Stimulated activated CD4-positive, alpha-beta T cell treated with anti-CD3 and anti-CD28 coated beads, Interleukin-4, amount 100 ng/mL, for 48 hours (primary cell): ENCODE measurements at regions not wholly inside any gene's neighbourhood (a gene's known extent, or its start where the extent isn't known, plus 50 kb on each side); places are given as distances from the start of the nearest gene placed in this dataset.
"Not testable (repeated sequence)": the region's sequence is repeated elsewhere in the genome, so short reads cannot be mapped to it uniquely, and the experiment has no call there.

Source experiments
- DNase-seq, 2 donors: peaks; one replicate each; pipeline ENCODE4 v3.0.0-alpha.2; 2020; ENCODE audit warnings: low read depth in 2 of 2

DNA sequence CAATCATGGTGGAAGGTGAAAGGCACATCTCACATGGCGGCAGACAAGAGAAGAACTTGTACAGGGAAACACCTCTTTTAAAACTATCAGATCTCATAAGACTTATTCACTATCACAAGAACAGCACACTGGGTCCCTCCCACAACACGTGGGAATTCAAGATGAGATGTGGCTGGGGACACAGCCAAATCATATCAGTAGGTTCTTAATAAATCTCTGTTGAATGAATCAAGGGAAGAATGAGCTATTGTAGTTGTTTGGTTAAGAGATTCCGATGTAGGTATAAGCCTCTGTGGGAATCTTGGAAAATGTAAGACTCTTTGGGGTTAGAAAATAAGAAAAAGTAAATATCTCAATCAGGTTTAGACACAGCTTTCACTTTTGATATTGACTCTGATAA lies 400.2 kb downstream of the KCNRG start:
- DNase-seq = no peak

DNA sequence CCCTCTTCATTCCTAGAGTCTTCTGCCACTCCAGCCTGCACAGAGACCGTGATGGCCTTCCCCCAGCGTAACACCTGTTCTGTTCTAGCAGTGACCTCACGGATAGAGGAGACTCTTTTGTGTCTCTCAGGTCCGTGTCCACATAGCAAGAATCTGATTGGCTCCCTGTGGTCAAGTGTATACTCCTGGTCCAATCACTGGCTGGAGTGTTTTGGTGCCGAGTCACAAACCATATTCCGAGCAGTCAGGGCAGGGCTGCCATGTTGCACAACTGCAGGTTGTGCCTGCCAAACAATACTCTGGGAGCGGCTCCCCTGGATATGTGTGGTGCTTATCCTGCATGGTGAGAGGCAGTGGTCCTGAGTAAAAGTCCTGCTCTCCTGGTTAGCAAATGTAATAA lies 402.4 kb downstream of the KCNRG start:
- DNase-seq = no peak

DNA sequence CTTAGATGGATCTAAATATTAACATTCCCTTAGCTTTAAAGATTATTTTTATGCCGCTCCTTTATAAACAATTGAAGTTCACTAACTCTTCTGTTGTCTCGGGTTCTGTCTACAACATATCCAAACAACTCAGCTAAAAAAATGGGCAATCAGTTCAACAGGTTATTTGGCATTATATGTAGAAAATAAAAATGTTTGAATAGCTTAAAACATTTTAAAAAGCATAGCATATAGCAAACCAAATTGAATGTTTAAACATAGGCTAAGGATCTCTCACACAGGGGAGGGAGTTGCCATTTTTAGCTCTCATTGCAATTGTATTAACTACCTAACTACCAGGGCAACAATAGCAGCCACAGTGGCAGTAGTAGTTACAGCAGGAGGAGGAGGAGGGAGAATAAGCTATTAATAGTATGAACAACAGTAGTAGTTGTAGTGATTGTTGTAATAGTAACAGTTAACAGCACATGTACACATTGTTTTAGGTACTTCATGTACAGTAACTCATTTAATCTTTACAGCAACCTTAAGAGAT lies 404.2 kb downstream of the KCNRG start:
- no peak for DNase-seq

DNA sequence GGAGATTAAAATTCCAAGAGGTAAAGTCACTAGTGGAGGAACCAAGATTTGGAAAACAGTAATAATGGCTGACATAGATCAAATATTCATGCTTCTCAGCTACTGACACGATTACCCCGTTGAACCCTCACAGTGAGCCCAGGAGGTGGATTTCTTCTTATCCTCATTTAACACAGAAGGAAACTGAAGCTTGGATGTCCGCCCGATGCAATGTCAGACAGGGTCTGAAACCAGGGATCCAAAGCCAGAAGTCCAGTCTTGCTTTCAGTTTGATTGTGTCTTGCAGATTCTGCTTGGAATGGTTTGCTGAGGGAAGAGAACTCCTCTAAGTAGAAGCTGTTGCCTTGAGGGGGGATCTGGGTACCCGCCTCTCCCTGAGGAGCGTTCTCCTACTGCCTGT lies 404.7 kb downstream of the KCNRG start:
- no peak for DNase-seq

DNA sequence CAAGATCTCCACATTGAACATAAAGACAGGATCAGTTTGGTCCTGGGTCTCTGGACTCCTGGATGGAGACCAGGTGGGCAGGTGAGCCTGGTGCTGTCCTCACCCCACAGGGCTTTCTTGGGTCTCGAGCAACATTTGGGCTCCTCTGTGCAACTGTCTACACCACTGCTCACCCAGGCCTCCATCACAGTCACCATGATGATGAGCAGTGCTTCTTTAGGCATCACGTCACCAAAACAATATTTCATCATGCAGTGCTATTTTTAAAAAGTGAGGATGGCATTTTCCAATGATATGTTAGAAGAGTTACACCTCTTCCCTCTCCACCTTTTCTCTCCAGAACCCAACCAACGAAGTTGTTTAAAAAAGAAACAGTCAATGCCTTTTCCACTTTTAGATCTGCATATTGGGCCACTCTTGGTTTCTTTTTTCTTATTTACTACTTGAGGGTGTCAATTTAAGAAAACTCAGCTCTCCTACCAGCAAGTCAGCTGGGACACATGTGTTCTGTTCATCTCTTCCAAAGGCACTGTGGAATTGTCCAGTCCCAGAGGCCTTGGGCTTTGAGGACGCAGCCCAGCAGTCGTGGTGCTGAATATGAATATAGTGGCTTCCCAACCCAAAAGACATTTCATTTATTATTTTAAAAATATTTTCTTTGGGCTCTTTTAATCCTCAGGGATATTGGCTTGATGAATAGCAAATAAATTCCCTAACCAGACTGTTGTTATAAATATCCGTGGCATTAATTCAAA lies 405.7 kb downstream of the KCNRG start:
- DNase-seq = no peak

DNA sequence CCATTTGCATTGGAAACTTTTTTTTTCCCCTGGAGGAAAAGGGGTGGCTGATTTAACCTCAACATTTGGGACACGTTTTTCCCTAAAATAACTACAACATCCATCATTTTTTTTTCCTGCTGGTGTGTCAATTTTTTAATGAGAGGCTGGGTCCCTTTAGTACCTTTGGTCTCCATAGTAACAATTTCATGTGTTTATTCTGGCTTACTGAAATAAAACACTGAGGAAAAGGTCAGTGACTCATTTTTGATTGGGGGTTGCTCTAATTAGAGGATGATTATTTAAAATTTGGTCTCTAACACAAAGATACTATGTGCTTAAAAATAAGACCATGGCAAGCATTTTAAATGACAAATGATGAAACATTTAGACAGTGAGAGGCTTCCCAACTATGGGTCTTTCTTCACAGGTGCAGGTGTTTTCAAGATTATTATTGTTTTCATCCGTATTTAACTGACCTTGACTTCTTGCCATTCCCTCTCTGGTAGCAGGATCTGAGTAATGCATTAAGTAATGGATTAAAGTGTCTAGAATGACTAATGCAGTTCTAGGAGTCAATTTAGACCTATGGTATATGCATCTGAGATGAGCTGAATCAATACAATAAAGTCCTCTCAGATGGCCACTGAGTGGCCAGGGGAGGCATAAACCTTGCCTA lies 406.4 kb downstream of the KCNRG start:
- DNase-seq = no peak

DNA sequence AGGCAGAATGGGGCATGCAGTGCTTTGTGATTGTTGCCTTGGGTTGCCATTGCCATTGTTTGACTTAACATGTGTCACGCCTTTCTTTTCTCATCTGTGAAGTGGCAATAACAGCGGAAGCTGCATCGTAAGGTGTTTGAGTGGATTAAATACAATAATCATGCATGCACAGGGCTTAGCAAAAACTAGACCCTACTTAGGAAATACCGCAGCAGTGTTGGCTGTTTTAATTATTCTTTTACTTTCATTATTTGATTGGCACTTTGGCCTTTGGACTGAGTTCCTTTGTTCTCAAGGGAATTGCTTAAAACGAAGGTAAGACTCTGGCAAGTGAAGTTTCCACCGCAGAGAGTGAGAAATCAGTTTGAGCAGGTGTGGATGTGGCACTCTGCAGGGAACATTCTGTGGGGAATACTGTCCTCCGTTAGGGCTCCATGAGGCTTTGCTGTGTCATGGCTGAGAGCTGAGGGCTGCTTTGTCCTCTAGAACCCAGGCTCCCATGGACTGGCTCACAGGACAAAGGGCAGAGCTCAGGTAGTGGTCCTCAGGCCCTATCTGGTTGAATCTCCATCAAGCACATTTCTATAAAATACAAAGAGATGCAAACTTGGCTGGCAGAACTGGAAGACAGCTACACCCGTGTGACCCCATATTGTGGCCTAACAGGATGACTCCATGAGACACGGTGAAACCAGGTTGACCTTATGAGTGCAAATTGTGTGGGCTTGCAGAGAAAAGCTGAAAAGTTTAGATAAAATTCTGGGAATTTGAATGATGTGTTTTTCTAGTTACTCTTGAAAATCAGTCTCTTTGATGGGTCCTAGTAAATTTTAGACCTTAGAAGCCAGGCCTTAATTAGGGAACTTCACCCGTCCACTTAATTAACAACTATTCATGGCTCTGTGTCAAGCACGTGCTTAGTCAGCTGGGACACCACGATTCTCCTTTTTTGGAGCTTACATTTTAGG lies 407.2 kb downstream of the KCNRG start:
- no peak for DNase-seq

DNA sequence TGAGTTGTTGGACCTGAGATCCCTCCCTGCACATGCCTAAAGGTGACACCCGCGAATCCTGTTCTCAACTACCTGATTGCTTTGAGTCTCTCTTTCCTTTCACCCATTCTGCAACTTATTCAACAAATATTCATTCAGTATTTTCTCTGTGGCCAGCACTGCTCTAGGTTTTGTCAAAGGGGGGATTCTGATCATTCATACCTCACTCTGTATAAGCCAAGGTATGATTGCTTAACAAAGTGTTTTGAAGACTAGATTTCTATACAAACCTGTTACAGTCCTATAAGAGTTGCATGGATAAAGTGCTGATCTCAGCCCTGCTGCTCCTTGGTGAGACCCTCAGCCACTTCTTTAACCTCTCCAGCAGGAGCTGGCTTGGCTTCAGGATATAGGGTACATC lies 409.7 kb downstream of the KCNRG start:
- no peak for DNase-seq

DNA sequence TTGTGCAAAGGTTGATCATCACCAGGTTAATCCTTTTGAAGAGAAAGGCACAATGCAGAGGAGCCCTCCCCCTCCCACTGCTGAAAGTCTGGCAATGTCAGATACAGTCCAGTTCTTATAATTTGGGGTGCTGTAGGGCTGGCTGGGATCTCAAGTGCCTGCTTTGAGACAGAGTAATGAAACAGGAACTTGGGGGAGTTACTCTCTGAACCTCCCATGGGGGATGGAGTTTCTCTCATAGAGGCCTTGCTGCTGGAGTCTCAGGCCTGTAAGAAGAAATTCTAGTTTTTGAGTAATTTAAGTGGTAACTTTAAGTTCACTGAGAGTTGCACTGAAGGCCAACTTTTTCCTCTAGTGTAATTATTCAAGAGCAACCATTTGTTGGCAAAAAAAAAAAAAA lies 410.5 kb downstream of the KCNRG start:
- DNase-seq = no peak

DNA sequence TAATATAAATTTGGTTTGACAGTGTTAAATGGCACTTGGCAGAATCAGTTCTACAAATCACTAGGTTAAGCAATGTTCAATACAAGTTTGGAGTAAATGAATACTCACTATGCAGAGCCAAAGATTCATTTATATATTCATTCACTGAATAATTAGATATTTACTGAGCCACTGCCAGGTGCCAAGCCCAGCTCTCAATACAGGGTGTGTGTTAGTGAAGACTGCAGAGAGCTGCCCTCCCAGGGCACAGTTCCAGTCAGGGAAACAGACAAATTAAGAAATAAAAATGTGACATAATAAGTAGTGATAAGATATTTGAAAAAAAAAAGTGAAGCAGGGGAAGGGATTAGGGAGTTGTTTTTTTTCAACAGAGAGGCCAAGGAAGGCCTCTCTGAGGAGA lies 411.7 kb downstream of the KCNRG start:
- no peak for DNase-seq

DNA sequence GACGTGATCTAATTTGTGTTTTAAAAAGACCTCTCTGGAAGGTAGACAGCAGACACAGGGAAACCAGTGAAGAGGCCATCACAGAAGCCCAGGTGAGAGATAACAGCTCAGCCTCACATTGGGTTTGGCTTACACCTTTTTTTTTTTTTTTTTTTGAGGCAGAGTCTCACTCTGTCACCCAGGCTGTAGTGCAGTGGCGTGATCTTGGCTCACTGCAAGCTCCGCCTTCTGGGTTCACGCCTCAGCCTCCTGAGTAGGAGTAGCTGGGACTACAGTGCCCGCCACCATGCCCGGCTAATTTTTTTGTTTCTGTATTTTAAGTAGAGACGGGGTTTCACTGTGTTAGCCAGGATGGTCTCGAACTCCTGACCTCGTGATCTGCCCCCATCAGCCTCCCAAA lies 412.3 kb downstream of the KCNRG start:
- DNase-seq = not testable (repeated sequence)

DNA sequence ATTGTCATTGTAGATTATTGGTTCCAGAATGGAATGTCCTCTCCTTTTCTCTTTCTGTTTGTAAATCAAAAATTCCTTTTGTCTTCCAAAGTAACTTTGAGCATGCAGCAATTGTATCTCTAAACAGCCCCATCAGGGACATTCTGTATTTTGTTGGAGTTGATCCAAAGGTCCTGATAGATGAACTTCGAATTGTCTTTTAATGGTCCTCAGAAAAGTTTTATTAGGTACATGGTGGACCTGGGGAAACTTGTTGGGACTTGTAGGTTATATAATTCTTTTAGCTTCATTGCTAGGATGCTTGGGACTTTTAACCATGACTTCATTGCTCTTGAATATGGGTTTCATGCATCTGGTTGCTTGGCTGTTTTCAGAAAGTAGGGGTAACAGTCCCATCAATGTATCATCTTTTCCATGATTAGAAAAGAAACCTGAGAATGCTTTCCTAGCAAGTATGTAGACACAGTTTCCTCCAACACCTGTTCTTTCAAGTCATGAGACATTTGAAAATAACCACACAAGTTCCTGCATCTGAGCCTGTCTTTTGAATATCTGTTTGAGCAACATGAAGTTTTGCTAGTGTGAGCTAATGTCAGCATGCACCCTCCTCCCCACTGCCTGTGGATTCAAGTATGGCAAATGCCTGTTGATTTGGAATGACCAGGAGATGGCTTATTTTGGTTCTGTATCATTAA lies 413.1 kb downstream of the KCNRG start:
- DNase-seq = no peak

DNA sequence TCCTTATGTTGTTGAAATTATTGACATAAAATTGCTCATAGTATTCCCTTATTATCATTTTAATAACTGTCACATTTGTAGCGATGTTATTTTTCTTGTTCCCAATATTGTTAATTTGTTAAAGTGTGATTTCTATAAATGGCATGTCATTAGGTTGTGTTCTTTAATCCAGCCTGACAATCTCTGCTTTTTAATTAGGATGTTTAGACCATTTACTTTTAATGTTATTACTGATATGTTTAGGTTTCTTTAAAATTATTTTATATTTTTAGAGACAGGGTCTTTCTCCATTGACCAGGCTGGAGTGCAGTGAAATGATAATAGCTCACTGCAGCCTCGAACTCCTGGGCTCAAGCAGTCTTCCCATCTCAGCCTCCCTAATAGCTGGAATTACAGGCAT lies 408.5 kb downstream of the DLEU7 start:
- DNase-seq = no peak

DNA sequence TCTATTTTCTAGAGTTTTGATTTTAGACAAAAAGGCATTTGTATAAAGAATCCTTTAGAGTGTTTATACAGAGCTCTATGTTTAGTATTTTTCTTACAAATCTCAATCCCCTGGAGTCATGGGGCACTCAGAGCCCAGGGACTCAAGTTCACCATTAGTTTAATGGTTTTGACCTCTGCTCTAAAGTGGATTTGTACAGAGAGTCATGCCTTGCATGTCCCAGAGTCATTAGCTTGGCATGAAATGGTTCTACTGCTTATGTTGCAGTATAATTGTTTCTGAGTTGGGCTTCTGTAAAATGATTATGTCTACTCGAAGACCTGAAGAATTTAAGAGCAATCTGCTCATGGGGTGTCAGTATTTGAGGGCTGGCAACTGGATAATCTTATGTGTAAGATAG lies 406.2 kb downstream of the DLEU7 start:
- DNase-seq = no peak

DNA sequence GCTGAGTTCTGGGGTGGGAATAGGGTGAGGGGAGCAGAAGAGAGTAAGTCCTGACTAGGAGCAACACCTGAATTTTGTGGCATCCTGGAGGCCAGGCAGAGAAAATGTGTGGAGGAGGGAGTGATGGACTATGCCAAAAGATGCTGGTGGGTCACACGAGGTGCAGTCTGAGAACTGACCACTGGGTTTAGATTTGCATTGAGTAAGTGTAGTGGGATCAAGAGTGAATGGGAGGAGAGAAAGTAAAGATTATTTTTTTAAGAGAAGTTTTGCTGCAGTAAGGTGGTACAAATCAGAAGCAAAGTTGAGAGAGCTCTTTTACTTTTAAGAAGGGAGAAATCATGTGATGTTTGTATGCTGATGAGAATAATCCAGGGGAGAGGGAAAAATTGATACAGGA lies 405.1 kb downstream of the DLEU7 start:
- no peak for DNase-seq

DNA sequence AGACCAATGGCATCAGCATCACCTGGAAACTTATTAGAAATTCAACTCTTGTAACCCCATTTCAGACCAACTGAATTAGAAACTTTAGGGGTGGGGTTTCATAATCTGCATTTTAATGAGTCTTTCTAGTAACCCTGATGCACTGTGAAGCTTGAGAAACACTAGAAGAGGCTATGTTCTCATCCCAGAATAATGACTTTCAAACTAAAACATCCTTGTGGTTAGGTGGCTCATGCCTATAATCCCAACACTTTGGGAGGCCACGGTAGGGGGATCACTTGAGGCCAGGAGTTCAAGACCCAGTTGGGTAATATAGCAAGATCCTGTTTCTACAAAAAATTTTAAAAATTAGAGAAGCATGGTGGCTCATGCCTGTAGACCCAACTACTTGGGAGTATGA lies 402.4 kb downstream of the DLEU7 start:
- DNase-seq = no peak

DNA sequence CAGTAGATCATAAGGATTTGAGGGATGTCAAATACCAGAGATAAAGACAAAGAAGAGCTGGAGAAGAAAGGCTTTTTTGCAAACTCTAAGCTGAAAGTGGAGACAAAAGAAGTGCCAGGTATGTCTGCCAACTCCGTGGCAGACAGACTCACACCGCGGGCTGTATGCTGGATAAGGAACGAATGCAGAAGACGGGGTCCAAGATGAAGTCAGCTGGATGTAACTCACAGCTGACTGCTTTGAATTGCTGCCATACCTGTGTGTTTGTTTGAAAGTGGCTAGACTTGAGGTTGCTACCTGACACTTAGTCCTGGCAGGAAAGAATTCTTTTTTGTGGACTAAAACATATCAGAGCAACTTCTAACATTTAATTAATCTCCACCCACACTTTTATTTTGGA lies 398.8 kb downstream of the DLEU7 start:
- DNase-seq = no peak

DNA sequence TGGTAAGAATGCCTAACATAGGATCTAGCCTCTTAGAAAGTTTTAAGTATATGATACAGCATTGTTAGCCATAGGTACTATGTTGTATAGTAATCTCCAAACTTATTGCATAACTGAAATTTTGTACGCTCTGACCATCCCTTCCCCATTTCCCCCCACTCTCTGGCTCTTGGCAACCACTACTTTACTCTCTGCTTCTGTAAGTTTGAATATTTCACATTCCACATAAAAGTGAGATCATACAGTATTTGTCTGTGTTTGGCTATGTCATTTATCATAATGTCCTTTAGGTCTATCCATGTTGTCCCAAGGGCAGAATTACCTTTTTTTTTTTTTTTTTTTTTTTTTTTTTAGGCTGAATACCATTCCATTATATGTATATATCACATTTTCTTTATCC lies 396.9 kb downstream of the DLEU7 start:
- no peak for DNase-seq

DNA sequence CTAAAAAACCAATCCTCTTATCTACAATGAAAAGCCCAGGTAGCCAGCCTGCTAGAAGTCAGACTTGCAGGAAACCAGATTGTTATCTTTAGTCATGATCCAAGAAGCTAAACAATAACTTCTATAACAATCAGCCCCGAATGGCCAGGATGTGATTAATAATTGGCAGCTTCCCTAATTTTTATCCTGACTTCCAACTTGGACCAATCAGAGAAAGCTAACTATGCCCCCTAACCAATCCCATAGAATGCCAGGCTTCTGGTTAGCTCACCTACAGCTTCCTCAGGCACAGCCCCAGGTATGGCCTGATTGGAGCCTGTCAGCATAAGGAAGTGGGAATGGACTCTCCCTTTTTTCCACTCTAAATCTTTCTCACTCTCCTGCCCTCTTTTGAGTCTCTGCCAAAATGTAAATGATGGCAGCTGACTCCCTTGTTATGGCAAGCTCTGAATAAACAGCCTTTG lies 394.9 kb downstream of the DLEU7 start:
- DNase-seq = no peak

DNA sequence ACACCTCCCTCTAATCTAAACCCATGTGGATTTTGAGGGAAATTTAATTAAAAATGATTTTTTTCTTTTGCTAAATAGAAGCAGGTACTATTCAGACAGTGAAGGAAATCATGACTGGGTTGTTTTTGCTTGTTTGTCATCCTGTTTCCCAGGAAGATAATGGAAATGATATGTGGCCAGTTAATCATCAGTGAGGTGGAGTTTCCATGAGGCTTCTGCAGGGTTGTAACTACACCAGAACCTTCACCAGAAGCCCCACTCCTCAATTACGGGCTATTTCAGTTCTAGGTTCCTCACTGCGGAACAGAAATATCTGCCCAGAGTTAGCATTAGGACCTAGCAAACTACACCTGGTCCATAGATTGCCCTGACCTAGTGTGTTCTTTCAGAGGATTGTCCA lies 394.0 kb downstream of the DLEU7 start:
- no peak for DNase-seq

DNA sequence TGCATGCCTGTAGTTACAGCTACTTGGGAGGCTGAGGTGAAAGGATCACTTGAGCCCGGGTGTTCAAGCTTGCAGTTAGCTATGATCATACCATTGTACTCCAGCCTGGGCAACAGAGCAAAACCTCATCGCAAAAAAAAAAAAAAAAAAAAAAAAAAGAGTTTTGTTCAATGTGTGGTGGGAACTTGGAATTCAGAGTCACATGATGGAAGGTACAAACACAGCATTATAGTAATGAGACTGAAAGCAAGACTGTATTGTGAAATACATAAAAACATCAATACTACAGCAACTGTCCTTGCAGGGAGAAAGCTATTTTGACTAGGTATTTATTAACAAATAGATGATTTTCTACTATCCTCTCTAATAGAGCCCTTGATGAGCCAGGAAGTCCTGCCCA lies 393.2 kb downstream of the DLEU7 start:
- DNase-seq = no peak

DNA sequence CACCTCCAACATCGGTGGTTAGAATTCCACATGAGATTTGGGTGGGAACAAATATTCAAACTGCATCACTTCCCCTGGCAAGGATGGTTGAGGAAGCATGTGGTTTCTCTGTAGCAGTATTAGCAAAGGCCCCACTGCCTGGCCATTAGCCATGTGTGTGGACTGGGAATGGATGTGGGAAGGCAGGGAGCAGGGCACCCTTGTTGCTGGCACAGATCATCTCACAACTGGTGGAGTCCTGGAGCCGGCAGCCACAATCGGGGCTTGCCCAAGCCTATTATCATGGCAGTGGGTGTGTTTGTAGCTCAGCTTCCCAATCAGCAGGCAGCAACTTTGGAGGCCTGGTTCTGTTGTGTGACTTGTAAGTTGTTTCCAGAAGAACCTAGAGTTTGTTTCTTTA lies 391.9 kb downstream of the DLEU7 start:
- DNase-seq = no peak
